Transverse colon (tissue), 4 donors: ENCODE measurements at regions not wholly inside any gene's neighbourhood (a gene's known extent, or its start where the extent isn't known, plus 50 kb on each side); places are given as distances from the start of the nearest gene placed in this dataset.

Experiments
- CTCF ChIP-seq, 5 experiments: fragments of 200-600 bp in 3 of 5; fragments of 450-650 bp in 2 of 5; sonication (generic) in 3 of 5; IDR thresholded peaks; 1 replicate in 2 of 5; 2 replicates in 3 of 5; pipeline ENCODE4 v1.5.1; 2016 to 2017; ENCODE audit warnings: antibody characterized with exemption in 5 of 5, inconsistent platforms in 3 of 5, mild to moderate bottlenecking in 2 of 5, moderate library complexity in 1 of 5
- EP300 ChIP-seq: sonication (generic); formaldehyde crosslinking; IDR thresholded peaks from one replicate; pipeline ENCODE4 v1.6.1; 2017; ENCODE audit warnings: antibody characterized with exemption, low read depth
- POLR2A ChIP-seq: fragments of 450-650 bp; IDR thresholded peaks from one replicate; pipeline ENCODE4 v1.6.1; 2016; ENCODE audit warnings: antibody characterized with exemption, mild to moderate bottlenecking, moderate library complexity
- POLR2AphosphoS5 ChIP-seq, 3 donors: sonication (generic); formaldehyde crosslinking; IDR thresholded peaks; one replicate each; pipeline ENCODE4 v1.6.1; 2016; ENCODE audit warnings: antibody characterized with exemption in 3 of 3

GRCh38 chr12:24023081-24023480 is 73.6 kb upstream of the SOX5 start:
- TF ChIP-seq CTCF (IDR thresholded peaks at IDR 0.05) (no peak), POLR2A (no peak), EP300 (no peak), POLR2AphosphoS5 (IDR thresholded peaks at IDR 0.05) (no peak)
